ENCODE measurements at regions not wholly inside any gene's neighbourhood (a gene's known extent, or its start where the extent isn't known, plus 50 kb on each side); places are given as distances from the start of the nearest gene placed in this dataset.

DNA sequence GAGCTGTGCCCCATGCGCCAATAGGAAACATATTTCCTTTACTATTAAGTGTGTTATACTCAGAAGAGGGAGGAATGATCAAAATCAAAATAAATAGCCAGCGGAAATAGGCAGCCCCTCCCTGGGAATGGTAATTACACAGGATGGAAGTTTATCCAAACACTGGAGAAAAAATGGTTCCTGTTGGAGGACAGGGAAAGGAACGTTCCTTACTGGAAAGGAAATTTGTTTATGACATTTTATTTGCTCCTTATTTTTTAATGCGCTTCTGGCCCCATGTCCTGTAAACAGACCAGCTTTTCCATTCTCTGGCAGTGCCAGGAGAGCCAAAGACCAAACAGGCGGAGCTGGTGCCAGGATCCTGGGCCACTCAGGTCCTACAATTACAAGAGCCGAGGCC is 273.7 kb downstream of the SOX9 start:
- no peak for DNase-seq

GRCh38 chr17:72396121-72396520 is 275.3 kb downstream of the SOX9 start:
- no peak for DNase-seq

- no peak for DNase-seq
Observed at GRCh38 chr17:72397223-72397667, 276.4 kb downstream of the SOX9 start.

- no peak for DNase-seq
Observed at GRCh38 chr17:72397687-72398086, 276.9 kb downstream of the SOX9 start.

- no peak for DNase-seq
Observed at GRCh38 chr17:72399023-72399607, 278.3 kb downstream of the SOX9 start.

DNA sequence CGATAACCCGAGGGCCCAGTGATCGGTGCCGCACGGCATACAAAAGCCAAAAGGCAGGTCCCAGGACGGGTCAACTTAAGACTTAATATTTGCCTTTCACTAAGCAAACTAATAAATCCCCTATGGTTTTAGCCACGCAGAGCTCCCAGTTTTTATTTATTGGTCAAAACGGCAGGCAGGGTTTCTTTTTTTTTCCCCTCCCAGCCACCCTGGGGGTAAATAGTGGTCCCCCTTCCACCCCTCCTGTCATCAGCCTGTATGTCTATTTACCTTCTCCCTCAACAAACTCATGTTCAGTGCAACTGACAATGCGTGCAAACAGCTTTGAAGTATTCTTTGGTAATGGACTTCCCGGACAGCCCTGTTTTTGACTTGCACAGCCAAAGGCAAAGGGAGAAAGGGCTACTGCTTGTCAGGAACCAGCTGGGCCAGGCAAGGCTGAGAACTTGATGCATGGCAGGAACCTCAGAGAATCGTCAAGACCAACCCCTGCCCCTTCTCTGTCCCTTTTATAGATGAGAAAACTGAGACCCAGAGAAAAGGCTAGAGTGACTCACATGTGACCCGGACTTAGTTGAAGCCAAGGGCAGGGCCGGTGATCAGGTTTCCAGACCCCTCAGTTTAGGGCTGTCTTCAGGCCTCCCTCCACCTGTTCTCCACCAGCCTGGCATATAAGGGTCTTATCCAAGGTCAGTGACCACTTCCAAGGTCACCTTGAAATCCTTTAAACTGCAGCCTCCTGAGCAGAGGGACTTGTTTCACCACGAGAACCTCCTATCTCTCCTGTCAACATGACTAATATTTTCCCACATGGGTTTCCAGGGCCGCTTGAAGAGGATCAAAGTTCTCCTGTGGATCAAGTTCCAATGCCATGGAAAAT is 279.0 kb downstream of the SOX9 start:
- no peak for DNase-seq

- DNase-seq, result no peak
Observed at GRCh38 chr17:72400488-72400827, 279.6 kb downstream of the SOX9 start.

GRCh38 chr17:72400863-72401262 is 280.0 kb downstream of the SOX9 start:
- DNase-seq, result no peak

DNA sequence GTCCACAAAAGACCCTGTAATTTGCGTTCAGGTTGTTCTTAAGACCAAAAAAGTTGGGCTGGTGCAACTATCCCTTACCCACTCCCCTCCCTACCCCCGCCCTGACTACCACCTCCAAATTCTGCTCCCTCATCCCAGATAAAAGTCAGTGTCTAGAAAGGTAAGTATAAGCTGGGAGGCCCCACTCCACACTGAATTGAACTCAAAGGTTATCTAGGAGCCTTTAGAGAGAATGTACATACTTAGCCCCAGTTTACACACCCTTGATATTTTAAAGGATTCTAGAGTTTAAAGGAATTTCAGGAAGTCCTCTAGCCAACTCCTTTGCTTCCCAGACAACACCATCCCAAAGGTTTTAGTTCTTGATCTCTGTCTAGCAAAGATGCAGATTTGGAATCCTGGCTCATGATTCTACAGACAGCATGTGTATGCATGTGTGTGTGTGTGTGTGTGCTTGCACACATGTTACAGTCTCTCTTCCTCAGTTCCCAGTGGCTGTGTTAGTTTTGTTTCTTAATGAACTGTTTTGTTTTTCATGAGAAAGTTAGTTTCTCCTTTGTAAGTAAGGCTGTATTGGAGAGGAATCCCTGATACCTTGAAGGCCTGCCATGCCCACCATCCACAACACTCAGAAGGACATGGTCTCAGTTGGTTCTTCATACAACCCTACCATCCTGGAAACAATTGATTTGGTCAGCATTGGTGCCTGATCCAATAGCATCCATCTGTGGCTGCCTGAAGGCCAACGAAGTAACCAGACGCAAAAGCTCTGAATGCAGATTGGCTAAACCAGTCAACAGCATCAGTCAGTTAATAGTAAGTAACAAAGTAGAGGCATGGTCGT is 281.3 kb downstream of the SOX9 start:
- no peak for DNase-seq

- DNase-seq, result no peak
Observed at GRCh38 chr17:72402727-72403210, 281.9 kb downstream of the SOX9 start.

GRCh38 chr17:72403713-72404209 is 282.9 kb downstream of the SOX9 start:
- no peak for DNase-seq

DNA sequence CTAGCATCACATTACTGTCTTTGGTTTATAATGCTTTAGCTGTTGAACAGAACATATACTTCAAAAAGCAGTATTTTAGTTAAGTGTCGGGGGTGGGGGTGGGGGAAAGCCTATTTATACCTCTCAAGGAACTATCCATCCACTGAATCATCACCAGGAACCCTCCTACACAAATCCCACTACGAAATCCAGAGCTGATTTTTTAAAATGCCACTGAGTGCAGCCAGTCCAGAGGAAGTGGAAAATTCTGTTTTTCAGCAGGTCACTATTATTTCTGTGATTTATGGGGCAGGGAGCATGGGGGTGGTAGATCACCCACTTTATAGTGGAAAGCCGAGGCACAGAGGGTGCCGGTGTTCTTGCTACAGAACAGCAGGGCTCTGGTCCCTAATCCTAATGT is 284.1 kb downstream of the SOX9 start:
- DNase-seq, result no peak

DNA sequence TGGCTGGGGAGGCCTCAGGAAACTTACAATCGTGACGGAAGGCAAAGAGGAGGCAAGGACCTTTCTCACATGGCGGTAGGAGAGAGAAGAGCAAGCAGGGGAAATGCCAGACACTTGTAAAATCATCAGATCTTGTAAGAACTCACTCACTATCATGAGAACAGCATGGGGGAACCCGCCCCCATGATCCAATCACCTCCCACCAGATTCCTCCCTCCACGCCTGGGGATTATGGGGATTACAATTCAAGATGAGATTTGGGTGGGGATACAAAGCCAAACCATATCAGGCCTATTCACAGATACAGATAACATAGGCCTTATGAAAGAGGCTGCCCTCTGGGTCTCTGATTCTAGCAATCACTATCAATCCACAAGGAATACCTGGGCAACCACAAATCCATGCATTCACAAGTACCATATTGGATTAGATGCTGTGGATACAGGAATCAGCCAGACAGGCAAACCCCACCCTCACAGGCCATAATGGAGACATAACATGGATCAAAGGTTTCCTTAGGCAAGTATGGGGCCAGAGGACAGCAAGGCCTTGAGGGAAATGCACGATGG is 284.9 kb downstream of the SOX9 start:
- DNase-seq, result no peak

DNA sequence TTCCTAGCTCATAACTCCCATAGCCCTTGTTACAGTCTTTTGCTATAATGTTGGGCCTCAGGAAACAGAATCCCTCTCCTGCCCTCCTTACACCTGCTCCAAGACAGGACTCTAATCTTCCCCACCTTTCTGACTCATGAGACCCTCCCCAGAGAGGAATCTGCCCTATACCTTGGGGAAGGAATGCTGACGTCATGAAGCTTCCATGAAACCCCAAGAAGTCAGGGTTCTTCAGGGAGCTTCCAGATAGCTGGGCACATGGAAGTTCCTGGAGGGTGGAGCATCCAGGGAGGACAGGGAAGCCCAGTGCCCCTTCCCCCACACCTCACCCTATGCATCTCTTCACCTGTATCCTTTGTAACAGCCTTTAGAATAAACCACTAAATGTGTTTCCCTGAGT is 285.7 kb downstream of the SOX9 start:
- no peak for DNase-seq

DNA sequence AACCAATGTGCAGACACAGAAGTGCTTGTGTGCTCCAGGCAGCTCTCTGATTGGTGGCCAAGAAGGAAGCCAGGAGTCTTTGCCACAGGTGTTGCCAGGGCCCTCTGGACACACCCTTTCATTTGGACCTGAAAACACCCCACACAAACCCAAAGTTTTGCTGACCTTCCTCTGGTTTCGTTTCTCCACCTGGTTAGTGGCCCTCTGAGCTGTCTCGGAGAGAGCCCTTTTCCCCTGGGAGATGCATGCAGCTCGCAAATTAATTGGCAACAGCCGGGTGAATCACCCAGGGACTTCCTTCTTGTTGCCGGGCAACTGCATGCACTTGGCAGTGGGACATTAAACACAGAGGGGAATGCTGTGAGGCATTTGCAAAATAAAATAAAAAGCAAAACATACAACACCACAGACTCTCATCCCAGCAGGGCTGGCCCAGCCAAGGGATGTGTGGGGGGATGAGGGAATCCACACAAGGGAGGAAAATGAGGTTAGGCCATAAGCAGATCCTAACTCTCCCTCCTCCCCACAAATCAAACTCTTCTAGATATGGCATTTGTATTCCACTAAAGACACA is 286.6 kb downstream of the SOX9 start:
- peak; percentile 88 for DNase-seq

DNA sequence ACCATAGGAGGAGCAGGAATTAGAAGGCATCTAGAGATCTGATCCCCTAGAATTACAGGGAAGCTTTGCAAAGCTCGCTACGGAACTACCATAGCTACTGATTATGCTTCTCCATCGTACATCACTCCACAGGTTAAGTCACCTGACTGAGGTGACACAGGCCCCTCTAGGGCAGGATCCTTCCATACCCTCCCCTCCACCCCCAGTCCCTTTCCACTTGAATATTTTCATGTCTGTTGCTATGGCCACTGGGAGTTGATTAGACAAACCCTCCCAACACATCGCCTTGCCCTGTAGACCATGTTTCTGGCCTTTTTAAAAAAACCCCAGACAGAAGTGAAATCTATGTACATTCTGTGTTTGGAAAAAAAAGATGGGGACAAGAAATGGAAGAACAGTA is 287.1 kb downstream of the SOX9 start:
- no peak for DNase-seq

DNA sequence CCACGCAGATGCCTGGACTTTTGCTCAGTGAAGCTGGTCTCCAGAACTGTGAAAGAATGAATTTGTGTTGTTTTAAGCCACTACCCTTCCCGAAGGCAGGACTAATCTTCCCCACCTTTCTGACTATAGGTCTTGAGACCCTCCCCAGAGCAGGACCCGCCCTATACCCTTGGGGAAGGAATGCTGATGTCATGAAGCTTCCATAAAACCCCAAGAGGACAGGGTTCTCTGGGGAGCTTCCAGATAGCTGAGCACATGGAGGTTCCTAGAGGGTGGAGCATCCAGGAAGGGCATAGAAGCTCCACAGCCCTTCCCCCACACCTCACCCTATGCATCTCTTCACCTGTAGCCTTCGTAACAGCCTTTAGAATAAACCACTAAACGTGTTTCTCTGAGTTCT is 287.8 kb downstream of the SOX9 start:
- DNase-seq, result no peak

DNA sequence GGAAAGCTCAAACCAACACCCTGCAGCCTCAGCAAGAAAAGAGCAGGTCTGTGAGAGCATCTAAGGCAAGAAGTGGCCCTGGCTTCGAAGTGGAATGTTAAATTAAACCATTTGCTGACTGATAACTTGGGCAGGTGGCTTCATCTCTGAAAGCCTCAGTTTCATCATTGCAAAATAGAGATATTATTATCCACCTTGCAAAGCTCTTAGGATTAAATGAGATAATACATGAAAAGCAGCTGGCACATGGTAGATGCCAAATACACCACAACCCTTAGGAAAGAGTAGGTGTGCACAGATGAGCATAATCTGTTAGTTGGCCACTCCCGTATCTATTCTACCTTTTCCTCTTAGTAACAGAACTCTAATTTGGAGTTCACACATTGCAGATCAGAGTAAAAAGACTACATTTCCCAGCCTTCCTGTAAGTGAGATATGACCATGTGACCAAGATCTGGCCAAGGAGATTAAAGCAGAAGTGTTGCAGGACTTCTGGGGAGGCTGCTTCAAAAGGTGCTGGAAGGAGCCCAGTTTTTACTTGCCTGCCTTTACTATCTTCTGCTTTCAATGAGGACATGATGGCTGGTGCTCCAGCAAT is 288.7 kb downstream of the SOX9 start:
- no peak for DNase-seq

GRCh38 chr17:72411124-72411563 is 290.3 kb downstream of the SOX9 start:
- DNase-seq, result no peak

DNA sequence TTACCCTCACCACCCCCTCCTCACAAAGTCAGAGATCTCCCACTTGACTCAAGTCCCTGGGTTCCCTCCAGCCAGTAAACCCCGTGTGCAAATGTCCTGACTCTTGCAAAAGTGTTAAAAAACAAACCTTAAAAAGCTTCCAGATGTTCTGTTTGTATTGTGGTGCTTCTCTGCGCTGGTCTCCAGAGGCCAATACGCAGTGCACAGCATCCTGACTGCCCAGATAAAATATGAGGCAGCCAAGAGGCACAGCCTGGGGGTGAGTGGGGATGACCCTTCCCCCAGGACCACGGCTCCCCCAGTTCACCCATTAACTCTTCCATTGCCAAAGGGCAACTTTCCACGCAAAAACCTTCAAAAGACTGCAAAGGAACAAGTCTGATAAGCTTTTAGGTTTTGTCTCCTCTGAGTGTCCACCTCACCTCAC is 291.8 kb downstream of the SOX9 start:
- DNase-seq, result no peak

GRCh38 chr17:72413077-72414031 is 292.5 kb downstream of the SOX9 start:
- DNase-seq, result no peak

Measured in NCI-H446 treated with DMSO at 0.1 percent for 48 hours (cell line).